HUDEP-2 (cell line): ENCODE measurements at regions not wholly inside any gene's neighbourhood (a gene's known extent, or its start where the extent isn't known, plus 50 kb on each side); places are given as distances from the start of the nearest gene placed in this dataset.

Experiments
- DNase-seq, 76 experiments: peaks; one replicate each; lab custom pipeline; 2025; ENCODE audit not compliant: unreplicated experiment in 76 of 76; lab: John Stamatoyannopoulos, UW

DNA sequence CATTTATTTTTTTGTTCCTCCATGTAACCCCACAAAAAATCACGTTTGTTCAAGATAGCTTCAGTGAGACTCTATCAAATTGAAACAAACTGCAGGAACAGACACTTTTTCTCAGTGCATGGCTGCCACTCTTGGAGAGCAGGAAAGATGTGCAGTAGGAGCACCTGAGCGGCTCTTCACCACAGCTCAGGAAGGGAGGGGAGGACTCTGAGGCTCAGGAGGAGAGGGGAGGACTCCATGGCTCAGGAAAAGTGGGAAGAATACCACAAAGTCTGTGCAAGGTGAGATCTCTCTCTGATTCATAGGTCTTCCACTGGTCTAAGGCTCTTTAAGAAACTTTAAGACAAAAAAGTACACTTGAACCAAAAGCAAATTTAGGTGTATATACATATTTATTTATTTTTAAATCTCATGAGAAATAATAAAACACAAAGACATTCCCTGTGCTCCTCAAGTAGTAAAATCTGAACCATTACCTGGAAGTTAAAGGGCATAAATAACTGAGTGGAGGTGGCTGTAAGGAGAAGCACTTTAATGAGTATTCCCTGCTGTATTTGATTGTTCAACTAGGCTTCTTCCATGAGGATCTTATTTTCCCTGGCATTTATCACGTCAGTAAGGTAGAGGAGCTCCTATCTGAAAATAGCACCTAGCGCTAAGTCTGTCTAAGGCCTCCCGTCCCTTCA, 69.2 kb upstream of the CCN6 start:
- no peak for DNase-seq

DNA sequence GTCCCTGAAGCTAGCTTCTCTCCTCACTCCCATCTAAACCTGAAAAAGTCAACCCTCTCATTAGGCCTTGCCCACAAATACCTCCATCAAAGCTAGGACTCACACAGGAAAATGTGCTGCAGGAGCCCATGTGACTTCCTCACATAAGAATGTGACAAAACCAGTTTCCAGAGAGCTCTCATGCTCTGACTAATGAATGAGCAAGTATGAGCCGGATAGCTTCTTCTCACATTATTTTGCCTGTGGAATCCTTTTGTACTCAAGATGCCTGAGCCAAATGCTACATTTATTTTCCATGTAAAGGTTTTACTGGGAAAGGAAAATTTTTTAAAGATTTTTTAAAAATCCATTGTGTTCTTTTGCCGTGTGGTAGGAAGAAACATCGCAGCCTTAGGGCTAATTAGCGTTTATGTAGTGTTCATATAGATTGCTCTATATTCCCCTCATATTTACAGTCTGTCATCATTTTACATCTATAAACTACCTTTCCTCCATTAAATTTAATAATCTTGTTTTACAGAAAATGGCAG, 68.6 kb upstream of the CCN6 start:
- DNase-seq, result no peak

DNA sequence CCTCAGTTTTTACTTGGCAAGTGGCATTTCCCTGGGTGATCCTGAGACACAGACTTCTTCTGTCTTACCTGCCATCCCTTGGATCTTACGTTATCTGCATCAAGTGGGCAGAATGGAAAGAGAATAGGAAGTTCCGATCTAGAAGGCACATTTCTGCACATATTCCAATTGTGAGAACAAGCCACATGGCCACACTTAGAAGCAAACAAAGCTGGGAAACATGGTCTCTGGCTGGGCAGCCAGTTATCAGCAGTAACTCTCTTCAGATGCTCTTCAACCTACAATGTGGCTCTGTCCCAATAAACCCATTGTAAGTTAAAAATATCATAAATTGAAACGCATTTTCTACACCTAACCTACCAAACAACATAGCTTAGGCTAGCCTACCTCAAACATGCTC, 67.3 kb upstream of the CCN6 start:
- DNase-seq, result no peak

DNA sequence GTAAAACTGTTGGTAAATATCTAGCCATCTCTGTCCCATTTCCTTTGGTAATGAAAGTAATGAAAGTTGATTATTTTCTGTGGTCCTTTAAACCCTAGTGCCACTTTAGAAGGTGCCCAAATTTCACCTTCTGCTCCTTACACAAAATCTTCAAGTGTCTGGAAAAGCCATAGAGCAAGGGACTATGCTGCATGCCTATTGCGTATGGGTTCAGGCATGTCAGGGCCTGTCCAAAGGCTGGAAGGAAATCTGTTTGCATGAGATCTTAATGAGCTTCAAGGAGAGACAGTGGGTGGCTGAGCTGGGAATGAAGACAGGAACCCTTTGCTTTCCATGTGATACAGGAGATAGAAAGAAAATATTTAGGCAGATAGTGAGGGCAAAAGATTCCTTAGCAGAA, 66.6 kb upstream of the CCN6 start:
- no peak for DNase-seq

DNA sequence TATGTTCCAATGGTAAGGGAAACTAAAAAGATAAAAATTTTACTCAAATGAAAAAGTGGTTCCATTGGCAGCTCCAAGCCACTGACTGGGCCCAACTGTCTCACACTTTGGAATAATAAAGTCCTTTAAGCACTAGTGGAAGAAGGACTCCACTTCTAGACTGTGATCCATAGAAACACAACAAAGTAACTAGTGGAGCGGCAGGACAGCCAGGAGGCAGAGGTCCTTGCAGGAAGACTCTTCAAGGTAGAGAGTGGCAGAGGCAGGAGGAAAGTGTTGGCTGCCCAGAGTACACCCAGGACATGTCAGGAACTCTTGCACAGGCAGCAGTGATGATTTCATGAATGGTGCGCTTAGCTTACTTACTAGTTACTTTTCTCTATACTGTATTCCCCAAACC, 65.0 kb upstream of the CCN6 start:
- no peak for DNase-seq

DNA sequence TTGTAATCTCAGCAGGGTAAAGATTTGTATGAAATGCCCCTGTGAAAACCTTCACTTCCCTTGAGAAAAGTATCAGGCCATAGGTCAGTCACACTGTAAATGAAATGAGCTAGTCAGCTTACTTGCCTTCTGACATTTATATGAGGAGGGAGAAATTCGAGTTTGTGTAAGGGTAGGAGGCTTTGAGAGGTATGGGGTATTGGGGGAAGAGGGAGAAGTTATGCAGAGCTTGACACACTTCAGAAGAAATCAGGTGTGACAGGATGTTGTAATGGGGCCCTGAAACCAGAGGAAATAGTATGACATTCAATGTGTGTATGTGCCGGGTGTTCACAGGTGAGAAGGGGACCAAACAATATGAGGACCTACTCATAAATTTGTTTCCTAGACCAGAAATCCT, 64.2 kb upstream of the CCN6 start:
- no peak for DNase-seq

DNA sequence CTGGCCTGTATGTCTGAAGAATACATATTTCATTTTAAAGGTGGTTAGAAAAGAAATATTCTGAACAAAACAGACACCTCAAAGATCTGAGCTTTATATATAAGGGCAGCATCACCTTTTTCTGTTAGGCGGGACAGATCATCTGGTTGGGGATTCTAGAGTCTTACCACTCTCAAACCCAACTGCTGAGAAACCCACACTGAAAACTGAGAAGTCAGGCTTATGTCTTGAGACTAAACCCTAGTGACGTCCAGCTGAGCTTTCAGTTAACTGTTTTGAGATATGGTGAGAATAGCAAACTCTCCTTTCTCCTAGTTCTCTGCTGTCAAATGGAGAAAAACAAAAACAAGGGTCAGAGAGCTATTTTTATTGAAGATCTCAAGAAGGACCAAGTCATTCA, 63.7 kb upstream of the CCN6 start:
- no peak for DNase-seq

DNA sequence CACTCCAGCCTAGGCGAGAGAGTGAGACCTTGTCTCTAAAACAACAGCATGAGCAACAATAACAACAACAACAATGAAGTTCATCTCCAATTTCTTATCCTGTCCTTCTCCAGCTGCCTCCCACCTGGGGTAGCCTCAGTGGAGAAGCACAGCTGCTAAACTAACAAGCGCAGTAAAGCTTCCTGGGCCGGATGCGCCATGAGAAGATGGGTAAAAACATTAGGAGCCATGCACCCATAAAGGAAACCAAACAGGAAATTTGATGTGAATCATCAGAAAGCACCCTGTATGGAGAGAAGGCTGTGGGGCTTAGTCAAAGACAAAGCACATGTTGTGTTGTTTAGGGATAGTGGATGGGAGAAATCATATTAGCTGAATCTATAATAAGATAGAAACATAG, 61.1 kb upstream of the CCN6 start:
- no peak for DNase-seq

DNA sequence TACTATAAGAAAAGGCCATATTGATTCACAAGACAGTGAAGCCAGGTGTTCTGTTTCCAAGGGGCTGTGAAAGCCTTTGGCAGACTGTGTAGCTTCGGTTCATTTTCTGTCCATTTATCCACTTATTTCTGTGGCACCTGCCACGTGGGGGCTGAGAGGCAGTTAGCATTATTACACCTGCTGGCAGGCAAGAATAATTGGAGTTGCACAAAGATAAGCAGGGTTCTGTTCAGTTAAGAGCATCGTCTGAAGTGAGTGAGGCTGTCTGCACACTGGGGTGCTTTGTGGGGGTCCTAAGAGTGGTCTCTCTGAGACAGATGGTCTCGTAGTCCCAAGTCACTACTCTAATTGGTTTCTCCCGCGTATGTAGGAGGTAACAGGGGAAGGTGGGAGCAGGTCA, 60.6 kb upstream of the CCN6 start:
- DNase-seq, result no peak

DNA sequence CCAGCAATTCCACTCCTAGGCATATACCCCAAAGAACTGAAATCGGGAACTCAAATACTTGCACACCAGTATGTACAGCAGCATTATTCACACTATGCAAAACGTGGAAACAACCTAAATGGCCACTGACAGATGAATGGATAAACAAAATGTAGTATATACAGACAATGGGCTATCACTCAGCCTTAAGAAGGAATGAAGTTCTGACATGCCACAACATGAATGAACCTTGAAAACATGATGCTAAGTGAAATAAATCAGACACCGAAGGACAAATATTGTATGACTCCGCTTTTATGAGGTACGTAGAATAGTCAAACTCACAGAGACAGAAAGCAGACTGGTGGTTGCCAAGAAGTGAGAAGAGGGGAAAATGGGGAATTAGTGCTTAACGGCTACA, 59.1 kb upstream of the CCN6 start:
- DNase-seq, result no peak

DNA sequence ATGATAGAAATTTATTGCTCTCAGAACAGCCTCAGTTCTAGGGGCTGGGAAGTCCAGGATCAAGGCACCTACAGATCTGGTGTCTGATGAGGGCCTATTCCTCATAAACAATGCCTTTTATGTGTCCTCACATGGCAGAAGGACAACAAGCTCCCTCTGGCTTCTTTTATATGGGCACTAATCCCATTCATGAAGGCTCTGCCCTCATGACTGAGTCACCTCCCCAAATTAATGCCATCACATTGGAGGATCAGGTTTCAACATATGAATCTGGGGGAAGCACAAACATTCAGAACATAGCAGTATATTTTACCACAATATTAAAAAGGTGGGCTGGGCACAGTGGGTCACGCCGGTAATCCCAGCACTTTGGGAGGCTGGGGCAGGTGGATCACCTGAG, 58.5 kb upstream of the CCN6 start:
- no peak for DNase-seq

DNA sequence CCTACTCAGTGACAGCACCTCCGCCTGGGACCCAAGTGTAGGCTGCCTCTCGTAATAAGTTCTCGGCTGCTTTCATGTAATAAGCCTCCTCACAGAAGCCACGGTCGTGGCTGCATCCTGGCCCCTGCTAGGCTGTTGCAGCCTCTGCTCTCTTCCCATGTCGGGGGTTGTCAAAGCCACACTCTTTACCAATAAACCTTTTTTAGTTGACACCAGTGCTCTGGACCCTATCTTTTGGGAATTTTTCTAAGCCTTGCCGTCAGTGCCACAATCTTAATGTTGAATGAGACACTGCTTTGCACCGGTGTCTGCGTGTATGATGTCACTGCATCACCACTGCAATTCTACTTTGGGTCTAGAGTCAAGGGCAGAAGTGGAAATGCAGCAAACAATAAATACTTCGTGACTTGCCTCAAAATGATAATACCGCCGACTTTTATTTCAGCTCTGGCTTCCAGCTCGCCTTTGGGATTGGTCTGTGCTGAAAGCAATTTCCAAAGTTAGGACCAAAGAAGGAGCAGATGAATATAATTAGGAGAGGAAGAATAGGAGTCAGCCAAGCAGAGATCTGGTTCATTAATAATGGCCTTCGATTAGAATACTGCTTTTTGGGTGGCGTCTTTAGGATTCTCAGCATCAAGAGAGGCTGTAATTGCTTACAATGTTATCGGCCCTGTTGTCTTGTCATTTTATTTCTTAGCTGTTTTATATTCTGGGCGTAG, 57.6 kb upstream of the CCN6 start:
- no peak for DNase-seq

DNA sequence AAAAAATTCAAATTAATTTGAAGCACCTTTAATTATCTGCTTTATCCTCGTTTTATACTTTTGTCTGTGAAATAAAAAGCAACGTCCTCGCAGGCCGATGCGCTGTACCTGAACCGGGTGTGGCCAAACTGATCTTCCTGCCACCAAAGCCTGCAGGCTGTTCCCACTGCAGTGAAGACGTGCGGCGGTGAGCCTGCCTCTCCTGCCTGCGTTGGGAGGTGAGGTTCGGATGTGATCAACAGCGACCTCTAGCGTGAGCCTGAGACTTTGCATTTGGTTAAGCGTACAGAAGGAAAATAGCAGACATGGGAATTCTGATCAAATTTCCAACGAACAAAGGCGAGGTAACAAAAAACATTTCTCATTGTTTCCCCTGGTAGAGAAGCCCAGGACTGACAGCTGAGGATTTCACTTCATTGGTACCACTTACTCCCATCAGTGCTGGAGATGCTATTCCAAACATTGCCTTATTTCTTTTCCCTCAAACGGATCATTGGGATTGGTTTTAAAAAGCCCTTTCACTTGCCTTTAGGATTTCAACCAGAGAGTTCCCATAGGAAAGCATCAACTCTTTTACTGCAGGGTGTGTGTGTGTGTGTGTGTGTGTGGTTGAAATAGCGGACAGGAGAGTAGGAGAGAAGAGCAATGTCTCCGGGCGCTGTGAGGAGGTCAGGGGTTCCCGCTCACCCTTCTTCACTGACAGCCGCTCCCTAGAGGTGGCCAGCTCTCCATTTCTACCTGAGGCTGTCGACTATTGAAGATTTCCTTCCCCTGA, 56.6 kb upstream of the CCN6 start:
- peak in 66 of 76 experiments; percentile 8 to 79 (median 48) for DNase-seq

DNA sequence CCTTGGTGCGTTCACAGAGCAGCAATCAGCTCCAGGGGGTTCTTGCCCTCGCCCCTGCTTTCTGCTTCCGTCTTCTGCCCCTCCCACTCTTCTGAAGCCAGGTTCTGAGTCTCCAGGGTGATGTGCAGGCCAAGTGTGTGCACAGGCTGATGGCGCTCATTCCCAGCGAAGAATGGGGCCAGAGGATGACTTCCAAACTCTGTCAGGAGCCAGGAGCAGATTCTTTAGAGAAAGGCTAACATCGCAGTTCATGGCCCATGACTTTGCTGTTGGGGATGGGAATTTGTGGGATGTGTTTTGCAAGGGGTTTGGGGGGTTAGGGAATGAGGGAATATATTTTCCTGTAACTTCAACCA, 56.1 kb upstream of the CCN6 start:
- no peak for DNase-seq

DNA sequence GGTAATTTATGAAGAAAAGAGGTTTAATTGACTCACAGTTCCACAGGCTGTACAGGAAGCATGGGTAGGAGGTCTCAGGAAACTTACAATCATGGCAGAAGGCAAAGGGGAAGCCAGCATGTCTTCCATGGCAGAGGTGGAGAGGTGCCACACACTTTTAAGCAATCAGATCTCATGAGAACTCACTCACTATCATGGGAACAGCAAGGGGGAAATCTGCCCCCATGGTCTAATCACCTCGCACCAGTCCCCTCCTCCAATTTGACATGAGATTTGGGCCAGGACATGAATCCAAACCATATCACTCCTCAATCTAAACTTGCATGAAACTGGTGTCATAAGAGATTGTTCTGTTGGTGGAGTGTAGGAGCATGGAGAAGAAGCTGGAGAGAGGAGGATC, 51.6 kb upstream of the CCN6 start:
- no peak for DNase-seq
